ENCODE measurements at regions not wholly inside any gene's neighbourhood (a gene's known extent, or its start where the extent isn't known, plus 50 kb on each side); places are given as distances from the start of the nearest gene placed in this dataset.

DNA sequence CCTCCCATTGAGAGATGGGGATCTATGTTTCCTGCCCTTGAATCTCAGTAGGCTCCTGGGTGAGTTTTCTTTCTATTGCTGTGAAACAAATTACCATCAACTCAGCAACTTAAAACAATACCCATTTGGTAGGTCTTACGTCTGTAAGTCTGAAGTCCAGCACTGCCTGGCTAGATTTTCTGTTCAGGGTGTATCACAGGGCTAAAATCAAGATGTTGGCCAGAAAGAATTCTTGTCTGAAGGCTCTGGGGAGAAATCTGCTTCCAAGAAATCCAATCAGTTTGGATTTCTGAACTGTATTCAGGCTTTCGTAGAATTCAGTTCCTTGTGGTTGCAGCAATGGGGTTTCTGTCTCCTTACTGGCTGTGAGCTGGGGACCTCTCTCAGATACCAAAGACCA is 99.6 kb upstream of the SLC24A3 start:
- Histone ChIP-seq H3K4me3 (replicated peaks in 1 of 3; ENCODE audit: low read depth in 2 of 3, low read length in 3 of 3) (no peak overlapping the region), H4K20me1 (ENCODE audit: insufficient read depth, low read length) (no peaks in the 10 kb centered on the region), H3K9me3 (replicated peaks in 1 of 2; ENCODE audit: control insufficient read depth in 1 of 2, insufficient read depth in 1 of 2, low read length in 2 of 2) (no peaks in the 10 kb centered on the region), H3K27ac (ENCODE audit: low read depth in 1 of 2, low read length in 2 of 2) (no peak overlapping the region), H3K9ac (ENCODE audit: insufficient read depth, low read length, poor library complexity, severe bottlenecking) (no peak overlapping the region), H3K27me3 (ENCODE audit: control insufficient read depth in 2 of 2, insufficient read depth in 2 of 2, low read length in 2 of 2) (no peaks in the 10 kb centered on the region), H3K4me1 (ENCODE audit: control insufficient read depth in 1 of 2, insufficient read depth in 2 of 2, low read length in 2 of 2) (no peaks in the 10 kb centered on the region), H2AFZ (ENCODE audit: insufficient read depth, low read depth, low read length, poor library complexity, severe bottlenecking) (no peak overlapping the region), H3K36me3 (replicated peaks in 1 of 2; ENCODE audit: control insufficient read depth in 1 of 2, insufficient read depth in 2 of 2, low read length in 2 of 2) (no peaks in the 10 kb centered on the region), H3K4me2 (replicated peaks; ENCODE audit: extremely low read depth, low read length, poor library complexity, severe bottlenecking) (no peak overlapping the region), H3K79me2 (ENCODE audit: insufficient read depth, low read length) (no peaks in the 10 kb centered on the region)
- Mint-ChIP-seq H3K27ac (no peak overlapping the region), H3K4me1 (no peaks in the 10 kb centered on the region), H3K36me3 (no peaks in the 10 kb centered on the region), H3K9me3 (peaks cover 0 to 8% (median 4%) of the 10 kb centered on the region in 7 donors), H3K4me3 (no peak overlapping the region), H3K27me3 (ENCODE audit: low read depth in 3 of 3) (peaks cover 0 to 2% (median 0%) of the 10 kb centered on the region in 3 donors)
- no peak for DNase-seq
- intact Hi-C loops (cut with micrococcal nuclease): no loop called here
- TF ChIP-seq, protein P1, sequence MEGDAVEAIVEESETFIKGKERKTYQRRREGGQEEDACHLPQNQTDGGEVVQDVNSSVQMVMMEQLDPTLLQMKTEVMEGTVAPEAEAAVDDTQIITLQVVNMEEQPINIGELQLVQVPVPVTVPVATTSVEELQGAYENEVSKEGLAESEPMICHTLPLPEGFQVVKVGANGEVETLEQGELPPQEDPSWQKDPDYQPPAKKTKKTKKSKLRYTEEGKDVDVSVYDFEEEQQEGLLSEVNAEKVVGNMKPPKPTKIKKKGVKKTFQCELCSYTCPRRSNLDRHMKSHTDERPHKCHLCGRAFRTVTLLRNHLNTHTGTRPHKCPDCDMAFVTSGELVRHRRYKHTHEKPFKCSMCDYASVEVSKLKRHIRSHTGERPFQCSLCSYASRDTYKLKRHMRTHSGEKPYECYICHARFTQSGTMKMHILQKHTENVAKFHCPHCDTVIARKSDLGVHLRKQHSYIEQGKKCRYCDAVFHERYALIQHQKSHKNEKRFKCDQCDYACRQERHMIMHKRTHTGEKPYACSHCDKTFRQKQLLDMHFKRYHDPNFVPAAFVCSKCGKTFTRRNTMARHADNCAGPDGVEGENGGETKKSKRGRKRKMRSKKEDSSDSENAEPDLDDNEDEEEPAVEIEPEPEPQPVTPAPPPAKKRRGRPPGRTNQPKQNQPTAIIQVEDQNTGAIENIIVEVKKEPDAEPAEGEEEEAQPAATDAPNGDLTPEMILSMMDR (IDR thresholded peaks at IDR 0.05): no peak
- 100% methylated on average over 1 of the region's 2 CpGs for WGBS (ENCODE audit: insufficient coverage)

DNA sequence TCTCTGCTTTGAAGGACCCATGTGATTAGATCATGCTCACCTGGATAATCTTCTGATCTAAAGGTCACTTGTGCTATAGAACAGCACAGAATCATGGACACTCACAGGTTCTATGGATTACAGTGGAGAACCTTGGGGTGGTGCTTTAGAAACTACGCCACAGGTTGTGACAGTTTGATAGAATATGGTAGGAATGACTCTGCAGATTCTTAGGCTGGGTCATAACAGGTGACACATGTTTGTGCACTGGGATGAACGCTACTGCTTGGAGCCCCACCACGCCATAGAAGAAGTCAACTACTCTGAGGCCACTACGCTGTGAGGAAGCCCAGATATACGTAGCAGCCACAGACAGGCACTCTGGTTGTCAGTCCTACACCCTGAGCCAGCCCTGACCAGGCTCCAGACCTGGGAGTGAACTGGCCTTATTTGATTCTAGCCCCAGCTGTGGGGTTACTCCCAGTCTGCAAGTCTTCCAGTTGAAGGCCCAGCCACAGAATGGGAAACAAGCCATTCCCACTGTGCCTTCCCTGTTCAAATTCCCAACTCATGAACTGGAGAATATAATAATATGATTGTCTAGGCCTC is 99.0 kb upstream of the SLC24A3 start:
- no peaks in the 10 kb centered on the region for H3K9me3 ChIP-seq (replicated peaks in 1 of 2; ENCODE audit: control insufficient read depth in 1 of 2, insufficient read depth in 1 of 2, low read length in 2 of 2)
- H3K27ac ChIP-seq (ENCODE audit: low read depth in 1 of 2, low read length in 2 of 2): no peak overlapping the region
- TF ChIP-seq, protein P1 (IDR thresholded peaks at IDR 0.05): no peak
- no peaks in the 10 kb centered on the region for H3K4me1 Mint-ChIP-seq
- no peaks in the 10 kb centered on the region for H4K20me1 ChIP-seq (ENCODE audit: insufficient read depth, low read length)
- H3K4me3 ChIP-seq (replicated peaks in 1 of 3; ENCODE audit: low read depth in 2 of 3, low read length in 3 of 3): no peak overlapping the region
- 78% methylated on average over 4 of the region's 5 CpGs for WGBS (ENCODE audit: insufficient coverage)
- H2AFZ ChIP-seq (ENCODE audit: insufficient read depth, low read depth, low read length, poor library complexity, severe bottlenecking): no peak overlapping the region
- H3K9me3 Mint-ChIP-seq: peaks cover 0 to 8% (median 4%) of the 10 kb centered on the region in 7 donors
- H3K27ac Mint-ChIP-seq: no peak overlapping the region
- H3K27me3 ChIP-seq (ENCODE audit: control insufficient read depth in 2 of 2, insufficient read depth in 2 of 2, low read length in 2 of 2): no peaks in the 10 kb centered on the region
- H3K79me2 ChIP-seq (ENCODE audit: insufficient read depth, low read length): no peaks in the 10 kb centered on the region
- H3K4me1 ChIP-seq (ENCODE audit: control insufficient read depth in 1 of 2, insufficient read depth in 2 of 2, low read length in 2 of 2): no peaks in the 10 kb centered on the region
- DNase-seq: no peak
- intact Hi-C loops (cut with micrococcal nuclease): no loop called here
- no peaks in the 10 kb centered on the region for H3K36me3 Mint-ChIP-seq
- no peaks in the 10 kb centered on the region for H3K36me3 ChIP-seq (replicated peaks in 1 of 2; ENCODE audit: control insufficient read depth in 1 of 2, insufficient read depth in 2 of 2, low read length in 2 of 2)
- H3K4me2 ChIP-seq (replicated peaks; ENCODE audit: extremely low read depth, low read length, poor library complexity, severe bottlenecking): no peak overlapping the region
- H3K9ac ChIP-seq (ENCODE audit: insufficient read depth, low read length, poor library complexity, severe bottlenecking): no peak overlapping the region
- no peak overlapping the region for H3K4me3 Mint-ChIP-seq
- H3K27me3 Mint-ChIP-seq (ENCODE audit: low read depth in 3 of 3): peaks cover 0 to 2% (median 0%) of the 10 kb centered on the region in 3 donors

Data from CD14-positive monocyte (primary cell).